PC-3 (cell line): ENCODE measurements at regions not wholly inside any gene's neighbourhood (a gene's known extent, or its start where the extent isn't known, plus 50 kb on each side); places are given as distances from the start of the nearest gene placed in this dataset.

Source experiments
- ATAC-seq: fragments of 200-7000 bp; cut with Tn5 transposase; 2 replicates; pipeline ENCODE4 v1.9.1; 2020; ENCODE audit warnings: mild to moderate bottlenecking, moderate library complexity
- BruUV-seq: library from RNA; stranded (reverse); fragments of 400-500 nt; replicated peaks from 2 replicates; lab custom pipeline; 2021; lab: Mats Ljungman, UMichigan
- CTCF ChIA-PET: fragments of 300-600 bp; sonication (Branson Sonifier 250); formaldehyde crosslinking; loops from one replicate; lab custom pipeline; 2022; ENCODE audit warnings: antibody characterized with exemption; lab: Charles Lee
- POLR2A ChIA-PET: fragments of 300-600 bp; sonication (Branson Sonifier 250); formaldehyde crosslinking; loops from one replicate; lab custom pipeline; 2022; ENCODE audit warnings: antibody characterized with exemption; ENCODE audit not compliant: unreplicated experiment; lab: Charles Lee
- DNase-seq: peaks from one replicate; pipeline ENCODE4 v3.0.0-alpha.2; 2015
- H2AFZ ChIP-seq: fragments of 300-600 bp; sonication (generic); 2 replicates; pipeline ENCODE4 v1.6.0; 2016; ENCODE audit warnings: antibody characterized with exemption, low read length
- H3F3A ChIP-seq: fragments of 300-600 bp; sonication (generic); one replicate; pipeline ENCODE4 v1.6.0; 2017; ENCODE audit warnings: antibody characterized with exemption, low read length, control low read depth, mild to moderate bottlenecking; ENCODE audit not compliant: unreplicated experiment
- H3K27ac ChIP-seq: fragments of 300-600 bp; sonication (generic); 2 replicates; pipeline ENCODE4 v1.5.1; 2016; ENCODE audit warnings: mild to moderate bottlenecking, low read length
- H3K27me3 ChIP-seq: fragments of 300-600 bp; sonication (generic); 2 replicates; pipeline ENCODE4 v1.6.1; 2016; ENCODE audit warnings: low read length, mixed read lengths
- H3K36me3 ChIP-seq: fragments of 300-600 bp; sonication (generic); 2 replicates; pipeline ENCODE4 v1.6.1; 2016; ENCODE audit warnings: low read depth, mixed run types, low read length, mixed read lengths
- H3K4me1 ChIP-seq: fragments of 300-600 bp; sonication (generic); 2 replicates; pipeline ENCODE4 v1.5.1; 2016; ENCODE audit warnings: low read length; ENCODE audit not compliant: insufficient read depth
- H3K4me2 ChIP-seq: fragments of 300-600 bp; sonication (generic); 2 replicates; pipeline ENCODE4 v1.6.0; 2016; ENCODE audit warnings: low read length
- H3K4me3 ChIP-seq: fragments of 300-600 bp; sonication (generic); 2 replicates; pipeline ENCODE4 v1.5.1; 2016; ENCODE audit warnings: mild to moderate bottlenecking, low read length, mixed read lengths
- H3K79me2 ChIP-seq: fragments of 300-600 bp; sonication (generic); 2 replicates; pipeline ENCODE4 v1.6.1; 2017; ENCODE audit warnings: low read length, mixed read lengths
- H3K9ac ChIP-seq: fragments of 300-600 bp; sonication (generic); 2 replicates; pipeline ENCODE4 v1.6.0; 2016; ENCODE audit warnings: mild to moderate bottlenecking, low read length
- H3K9me2 ChIP-seq: fragments of 300-600 bp; sonication (generic); replicated peaks from 2 replicates; pipeline ENCODE4 v1.6.1; 2016; ENCODE audit warnings: mixed run types, low read length, mixed read lengths
- H3K9me3 ChIP-seq: fragments of 300-600 bp; sonication (generic); 2 replicates; pipeline ENCODE4 v1.6.1; 2016; ENCODE audit warnings: low read length, mixed read lengths
- H4K20me1 ChIP-seq: fragments of 300-600 bp; sonication (generic); 2 replicates; pipeline ENCODE4 v1.6.1; 2016; ENCODE audit warnings: low read length, mixed read lengths
- CTCF ChIP-seq: fragments of 300-600 bp; sonication (generic); conservative IDR thresholded peaks from 2 replicates; pipeline ENCODE4 v1.5.1; 2017; ENCODE audit warnings: antibody characterized with exemption, low read depth, mild to moderate bottlenecking, low read length
- EZH2 ChIP-seq: fragments of 300-600 bp; sonication (generic); IDR thresholded peaks from one replicate; pipeline ENCODE4 v1.6.1; 2017; ENCODE audit warnings: antibody characterized with exemption, mild to moderate bottlenecking, low read length; ENCODE audit not compliant: unreplicated experiment
- EZH2phosphoT487 ChIP-seq: fragments of 300-600 bp; sonication (generic); IDR thresholded peaks from 2 replicates; pipeline ENCODE4 v1.6.1; 2018; ENCODE audit warnings: mild to moderate bottlenecking, antibody characterized with exemption, low read length, borderline replicate concordance
- intact Hi-C: fragments of 100-400 bp; cut with micrococcal nuclease; formaldehyde crosslinking; loops from 2 replicates; pipeline ENCODE4 v1.9.0; 2023

GRCh38 chr13:50692396-50692915 lies 151.0 kb downstream of the DLEU7 start:
- no peaks in the 10 kb centered on the region for H4K20me1 ChIP-seq
- ATAC-seq, result peak; percentile 35; the same call in 1 of the 2 replicates
- no peak overlapping the region for H3K4me2 ChIP-seq
- TF ChIP-seq CTCF (no peak), EZH2phosphoT487 (no peak), EZH2 (no peak)
- no peak for DNase-seq
- CTCF ChIA-PET, result no interaction called here
- no peaks in the 10 kb centered on the region for H3K79me2 ChIP-seq
- no peaks in the 10 kb centered on the region for H3K27me3 ChIP-seq
- H3K9me3 ChIP-seq, result no peaks in the 10 kb centered on the region
- no peaks in the 10 kb centered on the region for H3F3A ChIP-seq
- BruUV-seq, result no TSS peak
- no peaks in the 10 kb centered on the region for H3K36me3 ChIP-seq
- H3K4me3 ChIP-seq, result no peak overlapping the region
- no peaks in the 10 kb centered on the region for H3K9me2 ChIP-seq
- intact Hi-C loops, result no loop called here
- H2AFZ ChIP-seq, result no peak overlapping the region
- no peak overlapping the region for H3K27ac ChIP-seq
- POLR2A ChIA-PET, result no interaction called here
- H3K9ac ChIP-seq, result no peak overlapping the region
- H3K4me1 ChIP-seq, result peaks cover 7% of the 10 kb centered on the region; the same call in 1 of the 2 replicates

GRCh38 chr13:50693727-50694126 lies 149.8 kb downstream of the DLEU7 start:
- Histone ChIP-seq H3K27me3 (no peaks in the 10 kb centered on the region), H2AFZ (no peak overlapping the region), H3K9me2 (no peaks in the 10 kb centered on the region), H3K4me2 (no peak overlapping the region), H3F3A (no peaks in the 10 kb centered on the region), H3K36me3 (no peaks in the 10 kb centered on the region), H3K9ac (no peak overlapping the region), H3K79me2 (no peaks in the 10 kb centered on the region), H3K9me3 (no peaks in the 10 kb centered on the region), H4K20me1 (no peaks in the 10 kb centered on the region), H3K4me3 (no peak overlapping the region), H3K27ac (no peak overlapping the region), H3K4me1 (peaks cover 7% of the 10 kb centered on the region; the same call in 1 of the 2 replicates)
- POLR2A ChIA-PET, result no interaction called here
- CTCF ChIA-PET, result no interaction called here
- no peak for TF ChIP-seq CTCF
- TF ChIP-seq EZH2, result no peak
- TF ChIP-seq EZH2phosphoT487, result no peak
- DNase-seq (no peak), ATAC-seq (no peak)
- intact Hi-C loops, result no loop called here
- no TSS peak for BruUV-seq

- BruUV-seq, result no TSS peak
- Histone ChIP-seq H2AFZ (no peak overlapping the region), H3K4me3 (no peak overlapping the region), H3K4me2 (no peak overlapping the region), H4K20me1 (no peaks in the 10 kb centered on the region), H3K4me1 (no peaks in the 10 kb centered on the region), H3K27me3 (no peaks in the 10 kb centered on the region), H3K9me2 (no peaks in the 10 kb centered on the region), H3K27ac (no peak overlapping the region), H3K9ac (no peak overlapping the region), H3K79me2 (no peaks in the 10 kb centered on the region), H3F3A (no peaks in the 10 kb centered on the region), H3K9me3 (no peaks in the 10 kb centered on the region), H3K36me3 (no peaks in the 10 kb centered on the region)
- ChIA-PET CTCF (no interaction called here), POLR2A (no interaction called here)
- DNase-seq (no peak), ATAC-seq (no peak)
- intact Hi-C loops, result no loop called here
- TF ChIP-seq EZH2 (no peak), EZH2phosphoT487 (no peak), CTCF (no peak)
Observed at GRCh38 chr13:50697746-50698539, 145.5 kb downstream of the DLEU7 start.
